ENCODE measurements at regions not wholly inside any gene's neighbourhood (a gene's known extent, or its start where the extent isn't known, plus 50 kb on each side); places are given as distances from the start of the nearest gene placed in this dataset.

- 91 to 94% methylated on average over 3 of the region's 3 CpGs for WGBS, 2 donors
- Histone ChIP-seq H3K4me3 (no peak overlapping the region), H3K9me3 (no peaks in the 10 kb centered on the region), H3K4me1 (no peaks in the 10 kb centered on the region), H3K27me3 (no peaks in the 10 kb centered on the region), H3K36me3 (ENCODE audit: low read depth, missing control alignments) (no peaks in the 10 kb centered on the region), H3K27ac (no peak overlapping the region)
- TF ChIP-seq POLR2A (IDR thresholded peaks at IDR 0.05) (no peak), CTCF (IDR thresholded peaks at IDR 0.05) (no peak)
- no peak for DNase-seq
- intact Hi-C loops (cut with DNase I; ENCODE audit: low total_unique reads) = no loop called here
These were observed 145.1 kb downstream of the AQP9 start for GRCh38 chr15:58283302-58283701.

GRCh38 chr15:58284293-58284692 lies 146.1 kb downstream of the AQP9 start:
- WGBS, 2 donors = 75 to 91% methylated on average over 5 of the region's 5 CpGs
- intact Hi-C loops (cut with DNase I; ENCODE audit: low total_unique reads) = no loop called here
- TF ChIP-seq CTCF (IDR thresholded peaks at IDR 0.05) (no peak), POLR2A (IDR thresholded peaks at IDR 0.05) (no peak)
- H3K36me3 ChIP-seq (ENCODE audit: low read depth, missing control alignments) = no peaks in the 10 kb centered on the region
- no peak for DNase-seq
- no peaks in the 10 kb centered on the region for H3K4me1 ChIP-seq
- H3K27me3 ChIP-seq = no peaks in the 10 kb centered on the region
- no peak overlapping the region for H3K4me3 ChIP-seq
- H3K27ac ChIP-seq = no peak overlapping the region
- no peaks in the 10 kb centered on the region for H3K9me3 ChIP-seq

- Histone ChIP-seq H3K4me3 (no peak overlapping the region), H3K36me3 (ENCODE audit: low read depth, missing control alignments) (no peaks in the 10 kb centered on the region), H3K9me3 (no peaks in the 10 kb centered on the region), H3K27ac (no peak overlapping the region), H3K4me1 (no peaks in the 10 kb centered on the region), H3K27me3 (no peaks in the 10 kb centered on the region)
- no peak for DNase-seq
- TF ChIP-seq CTCF (IDR thresholded peaks at IDR 0.05) = no peak
- 87 to 89% methylated on average over 11 of the region's 11 CpGs for WGBS, 2 donors
- intact Hi-C loops (cut with DNase I; ENCODE audit: low total_unique reads) = no loop called here
These were observed 146.4 kb upstream of the LIPC start for GRCh38 chr15:58285212-58285920.

- WGBS, 2 donors = 93 to 95% methylated on average over 2 of the region's 2 CpGs
- TF ChIP-seq POLR2A (IDR thresholded peaks at IDR 0.05) (no peak), CTCF (IDR thresholded peaks at IDR 0.05) (no peak)
- Histone ChIP-seq H3K4me3 (no peak overlapping the region), H3K27me3 (no peaks in the 10 kb centered on the region), H3K9me3 (no peaks in the 10 kb centered on the region), H3K27ac (no peak overlapping the region), H3K4me1 (no peaks in the 10 kb centered on the region), H3K36me3 (ENCODE audit: low read depth, missing control alignments) (no peaks in the 10 kb centered on the region)
- no peak for DNase-seq
- intact Hi-C loops (cut with DNase I; ENCODE audit: low total_unique reads) = no loop called here
These were observed 145.9 kb upstream of the LIPC start for GRCh38 chr15:58285921-58286278.

- intact Hi-C loops (cut with DNase I; ENCODE audit: low total_unique reads) = no loop called here
- 89 to 90% methylated on average over 4 of the region's 4 CpGs for WGBS, 2 donors
- Histone ChIP-seq H3K27me3 (no peaks in the 10 kb centered on the region), H3K9me3 (no peaks in the 10 kb centered on the region), H3K36me3 (ENCODE audit: low read depth, missing control alignments) (no peaks in the 10 kb centered on the region), H3K4me1 (no peaks in the 10 kb centered on the region), H3K4me3 (no peak overlapping the region), H3K27ac (no peak overlapping the region)
- DNase-seq = no peak
- TF ChIP-seq POLR2A (IDR thresholded peaks at IDR 0.05) (no peak), CTCF (IDR thresholded peaks at IDR 0.05) (no peak)
These were observed 145.3 kb upstream of the LIPC start for GRCh38 chr15:58286523-58286922.
